IMR-90 (cell line): ENCODE measurements at regions not wholly inside any gene's neighbourhood (a gene's known extent, or its start where the extent isn't known, plus 50 kb on each side); places are given as distances from the start of the nearest gene placed in this dataset.
A peak's percentile ranks its signal among the peaks of the same experiment; 100 is the strongest.

Experiments used
- ATAC-seq: fragments of 200-7000 bp; cut with Tn5 transposase; 2 replicates; pipeline ENCODE4 v1.9.1; 2020; ENCODE audit warnings: low read depth, mild to moderate bottlenecking, moderate library complexity
- BruUV-seq: library from RNA; stranded (reverse); fragments of 400-500 nt; replicated peaks from 2 replicates; lab custom pipeline; 2021; lab: Mats Ljungman, UMichigan
- CTCF ChIA-PET: fragments of 300-600 bp; formaldehyde crosslinking; extraction: SDS; loops from one replicate; lab custom pipeline; 2021; ENCODE audit warnings: antibody characterized with exemption; lab: Yijun Ruan, JAX
- POLR2A ChIA-PET: fragments of 300-600 bp; sonication (Branson Sonifier 250); formaldehyde crosslinking; loops from one replicate; lab custom pipeline; 2022; ENCODE audit warnings: antibody characterized with exemption; ENCODE audit not compliant: unreplicated experiment; lab: Charles Lee
- DNase-seq: peaks from one replicate; pipeline ENCODE4 v3.0.0; 2013
- H2AFZ ChIP-seq: replicated peaks from 2 replicates; pipeline ENCODE3; 2013; ENCODE audit warnings: low read length, mild to moderate bottlenecking; ENCODE audit not compliant: poor library complexity
- H2AK5ac ChIP-seq: 2 replicates; pipeline ENCODE4 v1.6.1; 2013; ENCODE audit warnings: low read depth, low read length, inconsistent platforms
- H2AK9ac ChIP-seq: replicated peaks from 2 replicates; pipeline ENCODE3; 2013; ENCODE audit warnings: mild to moderate bottlenecking, low read depth, low read length, moderate library complexity; ENCODE audit not compliant: poor library complexity
- H2BK120ac ChIP-seq: 2 replicates; pipeline ENCODE4 v1.6.1; 2013; ENCODE audit warnings: low read depth, low read length, inconsistent platforms
- H2BK15ac ChIP-seq: 3 replicates; pipeline ENCODE4 v1.6.1; 2013; ENCODE audit warnings: low read depth, low read length, inconsistent platforms
- H2BK20ac ChIP-seq: 2 replicates; pipeline ENCODE4 v1.6.1; 2013; ENCODE audit warnings: low read depth, mild to moderate bottlenecking, inconsistent platforms, low read length, moderate library complexity
- H2BK5ac ChIP-seq: 2 replicates; pipeline ENCODE4 v1.6.1; 2013; ENCODE audit warnings: mild to moderate bottlenecking, low read depth, low read length, inconsistent platforms; ENCODE audit not compliant: poor library complexity, severe bottlenecking
- H3K14ac ChIP-seq: replicated peaks from 2 replicates; pipeline ENCODE4 v1.6.1; 2013; ENCODE audit warnings: low read depth, low read length, inconsistent platforms
- H3K18ac ChIP-seq: 2 replicates; pipeline ENCODE4 v1.6.1; 2013; ENCODE audit warnings: low read depth, low read length, control low read depth
- H3K23ac ChIP-seq: 2 replicates; pipeline ENCODE4 v1.6.1; 2013; ENCODE audit warnings: low read depth, low read length, inconsistent platforms
- H3K27ac ChIP-seq: 2 replicates; pipeline ENCODE4 v1.5.1; 2013; ENCODE audit warnings: mild to moderate bottlenecking, control low read depth, low read length; ENCODE audit not compliant: insufficient read depth
- H3K27me3 ChIP-seq: 2 replicates; pipeline ENCODE4 v1.6.1; 2013; ENCODE audit warnings: low read length; ENCODE audit not compliant: control insufficient read depth, insufficient read depth
- H3K36me3 ChIP-seq: 2 replicates; pipeline ENCODE4 v1.6.1; 2013; ENCODE audit warnings: low read length, mixed read lengths; ENCODE audit not compliant: control insufficient read depth, insufficient read depth
- H3K4ac ChIP-seq: 2 replicates; pipeline ENCODE4 v1.6.1; 2013; ENCODE audit warnings: low read depth, low read length, inconsistent platforms
- H3K4me1 ChIP-seq: 2 replicates; pipeline ENCODE4 v1.6.1; 2013; ENCODE audit warnings: low read length, mixed read lengths; ENCODE audit not compliant: control insufficient read depth, insufficient read depth
- H3K4me2 ChIP-seq: 2 replicates; pipeline ENCODE4 v1.6.1; 2013; ENCODE audit warnings: low read depth, mild to moderate bottlenecking, control low read depth, low read length, moderate library complexity
- H3K4me3 ChIP-seq: 2 replicates; pipeline ENCODE4 v1.5.1; 2013; ENCODE audit warnings: low read depth, mild to moderate bottlenecking, control low read depth, low read length, moderate library complexity; ENCODE audit not compliant: insufficient read depth
- H3K56ac ChIP-seq: 2 replicates; pipeline ENCODE4 v1.6.1; 2013; ENCODE audit warnings: low read length, inconsistent platforms; ENCODE audit not compliant: insufficient read depth; ENCODE audit errors: extremely low read depth
- H3K79me1 ChIP-seq, 2 experiments: 2 replicates each; pipeline ENCODE4 v1.6.1; 2013; ENCODE audit warnings: low read length in 2 of 2, inconsistent platforms in 1 of 2, low read depth in 1 of 2
- H3K9ac ChIP-seq: 2 replicates; pipeline ENCODE4 v1.6.1; 2013; ENCODE audit warnings: low read depth, low read length, control low read depth
- H3K9me1 ChIP-seq: 2 replicates; pipeline ENCODE4 v1.6.1; 2013; ENCODE audit warnings: low read length, inconsistent platforms; ENCODE audit not compliant: insufficient read depth
- H3K9me3 ChIP-seq: 2 replicates; pipeline ENCODE4 v1.6.1; 2013; ENCODE audit warnings: low read length; ENCODE audit not compliant: control insufficient read depth, insufficient read depth
- H4K20me1 ChIP-seq: 2 replicates; pipeline ENCODE4 v1.6.1; 2013; ENCODE audit warnings: low read length, inconsistent platforms; ENCODE audit not compliant: insufficient read depth
- H4K5ac ChIP-seq: 2 replicates; pipeline ENCODE4 v1.6.1; 2013; ENCODE audit warnings: mild to moderate bottlenecking, low read depth, low read length, control low read depth
- H4K8ac ChIP-seq, 2 experiments: 2 replicates each; pipeline ENCODE4 v1.6.1; 2013; ENCODE audit warnings: low read depth in 2 of 2, low read length in 2 of 2, control low read depth in 1 of 2, inconsistent platforms in 1 of 2
- H4K91ac ChIP-seq: 2 replicates; pipeline ENCODE4 v1.6.1; 2013; ENCODE audit warnings: low read depth, low read length, inconsistent platforms; ENCODE audit not compliant: insufficient read depth
- BHLHE40 ChIP-seq: fragments of 150-350 bp; IDR thresholded peaks from 2 replicates; pipeline ENCODE4 v1.6.1; 2016; ENCODE audit warnings: mild to moderate bottlenecking, low read depth, low read length
- CEBPB ChIP-seq: IDR thresholded peaks from 2 replicates; pipeline ENCODE4 v1.6.1; 2012; ENCODE audit warnings: low read depth, low read length, improper control_type of control experiment
- CHD1 ChIP-seq: IDR thresholded peaks from 2 replicates; pipeline ENCODE4 v1.6.1; 2012; ENCODE audit warnings: low read depth, low read length, improper control_type of control experiment
- CTCF ChIP-seq: conservative IDR thresholded peaks from 2 replicates; pipeline ENCODE4 v1.5.1; 2012; ENCODE audit warnings: mild to moderate bottlenecking, low read depth, low read length, improper control_type of control experiment
- ELK1 ChIP-seq: fragments of 150-350 bp; IDR thresholded peaks from 2 replicates; pipeline ENCODE4 v1.6.1; 2016; ENCODE audit warnings: low read depth, mild to moderate bottlenecking, low read length, moderate library complexity, borderline replicate concordance
- FOS ChIP-seq: fragments of 150-350 bp; IDR thresholded peaks from 2 replicates; pipeline ENCODE4 v1.6.1; 2016; ENCODE audit warnings: low read depth, low read length
- MAFK ChIP-seq: IDR thresholded peaks from 2 replicates; pipeline ENCODE4 v1.6.1; 2012; ENCODE audit warnings: low read depth, low read length, improper control_type of control experiment
- MAZ ChIP-seq: IDR thresholded peaks from 2 replicates; pipeline ENCODE4 v1.6.1; 2012; ENCODE audit warnings: low read depth, mild to moderate bottlenecking, low read length, improper control_type of control experiment, moderate library complexity, borderline replicate concordance
- MXI1 ChIP-seq: IDR thresholded peaks from 2 replicates; pipeline ENCODE4 v1.6.1; 2012; ENCODE audit warnings: low read depth, mild to moderate bottlenecking, low read length, moderate library complexity, borderline replicate concordance
- NFE2L2 ChIP-seq: fragments of 150-350 bp; IDR thresholded peaks from 2 replicates; pipeline ENCODE4 v1.6.1; 2016; ENCODE audit warnings: low read depth, mild to moderate bottlenecking, low read length
- POLR2A ChIP-seq: IDR thresholded peaks from 2 replicates; pipeline ENCODE4 v1.6.1; 2012; ENCODE audit warnings: mild to moderate bottlenecking, low read depth, low read length
- RAD21 ChIP-seq: IDR thresholded peaks from 2 replicates; pipeline ENCODE4 v1.6.1; 2012; ENCODE audit warnings: low read length, improper control_type of control experiment
- RCOR1 ChIP-seq: IDR thresholded peaks from 2 replicates; pipeline ENCODE4 v1.6.1; 2012; ENCODE audit warnings: mild to moderate bottlenecking, low read length, improper control_type of control experiment; ENCODE audit not compliant: insufficient replicate concordance
- RFX5 ChIP-seq: IDR thresholded peaks from 2 replicates; pipeline ENCODE4 v1.8.0; 2012; ENCODE audit warnings: low read depth, mild to moderate bottlenecking, low read length, moderate library complexity
- SMC3 ChIP-seq: fragments of 150-350 bp; IDR thresholded peaks from 2 replicates; pipeline ENCODE4 v1.6.1; 2016; ENCODE audit warnings: low read depth, mild to moderate bottlenecking, antibody characterized with exemption, low read length, moderate library complexity
- USF2 ChIP-seq: fragments of 150-350 bp; IDR thresholded peaks from 2 replicates; pipeline ENCODE4 v1.6.1; 2017; ENCODE audit warnings: mild to moderate bottlenecking, antibody characterized with exemption, low read length, low read depth
- WGBS, 2 experiments: methylation state at CpG; one replicate each; pipeline versions ENCODE4 v1.1.5 to v1.1.7; 2013; ENCODE audit warnings: missing lambda C conversion rate in 2 of 2; ENCODE audit not compliant: insufficient read length in 1 of 2; ENCODE audit errors: extremely low coverage in 2 of 2; 5-methylcytosine and 5-hydroxymethylcytosine counted together
- dilution Hi-C: fragments of 300-500 bp; cut with HindIII; formaldehyde crosslinking; loops from one replicate; pipeline ENCODE4 v1.14.3; 2018; ENCODE audit warnings: low sequenced_read_pairs; ENCODE audit not compliant: unreplicated experiment
- in situ Hi-C: fragments of 300-500 bp; cut with MboI; formaldehyde crosslinking; loops from 3 replicates; pipeline ENCODE4 v1.14.3; 2019; ENCODE audit warnings: low sequenced_read_pairs, inconsistent platforms, mixed read lengths
- intact Hi-C: fragments of 100-400 bp; cut with micrococcal nuclease; formaldehyde crosslinking; loops from 2 replicates; pipeline ENCODE4 v1.10.0; 2022

- Histone ChIP-seq H3K9me1 (no peaks in the 10 kb centered on the region), H3K4me1 (no peaks in the 10 kb centered on the region), H3K27ac (no peak overlapping the region), H3K79me1 (no peaks in the 10 kb centered on the region), H3K4ac (no peak overlapping the region), H3K23ac (no peak overlapping the region), H3K4me3 (no peak overlapping the region), H2BK15ac (no peak overlapping the region), H4K91ac (no peak overlapping the region), H4K20me1 (no peaks in the 10 kb centered on the region), H3K9ac (no peak overlapping the region), H2AK9ac (no peak overlapping the region), H2BK5ac (no peak overlapping the region), H4K5ac (no peak overlapping the region), H2BK120ac (no peak overlapping the region), H4K8ac (no peak overlapping the region), H3K4me2 (no peak overlapping the region), H2AFZ (no peak overlapping the region), H3K18ac (no peak overlapping the region), H3K27me3 (no peaks in the 10 kb centered on the region), H3K56ac (no peak overlapping the region), H2BK20ac (no peak overlapping the region), H3K14ac (no peak overlapping the region), H2AK5ac (no peak overlapping the region), H3K9me3 (peaks cover 3% of the 10 kb centered on the region; the same call in 1 of the 2 replicates), H3K36me3 (no peaks in the 10 kb centered on the region)
- intact Hi-C loops (loop anchor here (1.0 to 2.0 kb wide), 3 partner anchors 300 to 1871 kb away; no protein-coding TSS in a partner anchor), dilution Hi-C loops (no loop called here), in situ Hi-C loops (no loop called here)
- ChIA-PET POLR2A (no interaction called here), CTCF (interaction anchor here (0.7 to 1.9 kb wide), 2 partner anchors 424 to 641 kb away, joined by 5 to 8 read pairs; no protein-coding TSS in a partner anchor)
- 100% methylated on average over 1 of the region's 10 CpGs; no CpG with 5 or more reads in 1 of the 2 experiments for WGBS, 2 experiments
- DNase-seq (peak; percentile 42), ATAC-seq (no peak; the same call in 1 of the 2 replicates)
- no TSS peak for BruUV-seq
- TF ChIP-seq NFE2L2 (no peak), BHLHE40 (no peak), FOS (no peak), USF2 (no peak), CTCF (peak; percentile 54), POLR2A (no peak), SMC3 (peak; percentile 53; the same call in 1 of the 2 replicates), RAD21 (peak; percentile 66), MAZ (no peak), ELK1 (no peak), CEBPB (no peak), MXI1 (no peak), RCOR1 (no peak), CHD1 (no peak), MAFK (no peak), RFX5 (no peak)
These were observed 683.0 kb downstream of the TBL1XR1 start for GRCh38 chr3:176514297-176514696.
